GM12865 (cell line): ENCODE measurements at regions not wholly inside any gene's neighbourhood (a gene's known extent, or its start where the extent isn't known, plus 50 kb on each side); places are given as distances from the start of the nearest gene placed in this dataset.

Experiments
- DNase-seq: peaks from one replicate; pipeline ENCODE4 v3.0.0; 2010; ENCODE audit warnings: low read depth
- H3K4me3 ChIP-seq: 2 replicates; pipeline ENCODE4 v1.5.1; 2011; ENCODE audit warnings: mild to moderate bottlenecking, low read depth, low read length, control low read depth
- CTCF ChIP-seq: IDR thresholded peaks from 2 replicates; pipeline ENCODE4 v1.5.1; 2011; ENCODE audit warnings: low read length, control low read depth, low read depth, inconsistent platforms; ENCODE audit not compliant: insufficient read depth; ENCODE audit errors: missing control alignments

GRCh38 chr9:134487066-134487710, 154.4 kb upstream of the COL5A1 start:
- H3K4me3 ChIP-seq: no peak overlapping the region
- no peak for DNase-seq
- TF ChIP-seq CTCF: no peak

- no peak for TF ChIP-seq CTCF
- no peak overlapping the region for H3K4me3 ChIP-seq
- DNase-seq: no peak
Measured at GRCh38 chr9:134488331-134489280, 153.0 kb upstream of the COL5A1 start.

- DNase-seq: no peak
- no peak for TF ChIP-seq CTCF
- no peak overlapping the region for H3K4me3 ChIP-seq
Measured at GRCh38 chr9:134489621-134490408, 151.8 kb upstream of the COL5A1 start.

DNA sequence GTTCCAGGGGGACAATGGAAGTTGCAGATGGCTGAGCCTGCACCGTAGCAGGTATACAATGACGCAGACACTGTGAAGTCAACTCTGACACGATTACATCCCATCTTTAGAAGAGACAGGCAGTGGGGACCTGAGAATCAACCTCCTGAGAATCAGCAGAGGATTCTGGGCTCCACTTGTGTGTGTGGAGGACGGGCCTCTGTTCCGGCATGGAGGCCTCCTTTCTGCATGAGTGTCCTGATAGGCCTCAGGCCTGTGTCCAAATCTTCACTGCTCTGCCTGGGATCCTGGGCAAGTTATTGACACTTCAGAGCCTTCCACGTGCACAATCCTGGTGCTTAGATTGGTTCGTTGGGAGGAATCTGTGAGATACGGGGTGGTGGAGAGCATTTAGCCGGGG, 151.2 kb upstream of the COL5A1 start:
- TF ChIP-seq CTCF: no peak
- no peak overlapping the region for H3K4me3 ChIP-seq

DNA sequence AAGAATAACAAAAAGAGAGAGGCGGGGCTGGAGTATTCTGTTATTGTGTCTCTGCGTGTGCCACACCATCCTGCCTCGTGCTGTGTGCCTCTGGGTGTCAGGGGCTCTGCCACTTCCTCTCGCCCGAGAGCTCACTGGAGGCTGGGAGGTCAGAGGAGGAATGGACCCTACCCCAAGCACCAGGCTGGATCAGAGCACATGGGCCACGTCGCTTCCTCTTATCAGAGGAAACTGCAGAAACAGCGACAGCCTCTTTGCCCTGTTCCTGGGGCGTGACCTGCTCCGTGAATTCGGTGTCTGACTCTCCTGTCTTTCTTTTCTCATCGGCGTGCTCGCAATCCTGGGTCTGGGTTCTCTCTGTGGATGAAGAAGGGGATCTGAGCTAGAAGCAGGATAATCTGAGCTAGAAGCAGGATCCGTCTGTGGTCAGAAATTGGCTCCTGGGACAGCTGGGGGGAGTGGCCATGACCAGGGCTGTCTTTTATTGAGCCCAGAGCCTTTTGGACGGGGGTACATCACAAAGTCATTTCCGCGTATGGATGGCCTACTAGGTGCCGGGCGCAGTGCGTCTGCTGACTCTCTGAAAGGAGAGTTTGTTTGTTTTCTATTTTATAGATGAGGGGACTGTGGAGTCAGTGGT, 150.3 kb upstream of the COL5A1 start:
- no peak for DNase-seq
- no peak for TF ChIP-seq CTCF
- no peak overlapping the region for H3K4me3 ChIP-seq

More for the DNA sequence above, 151.2 kb upstream of the COL5A1 start:
- DNase-seq: no peak

DNA sequence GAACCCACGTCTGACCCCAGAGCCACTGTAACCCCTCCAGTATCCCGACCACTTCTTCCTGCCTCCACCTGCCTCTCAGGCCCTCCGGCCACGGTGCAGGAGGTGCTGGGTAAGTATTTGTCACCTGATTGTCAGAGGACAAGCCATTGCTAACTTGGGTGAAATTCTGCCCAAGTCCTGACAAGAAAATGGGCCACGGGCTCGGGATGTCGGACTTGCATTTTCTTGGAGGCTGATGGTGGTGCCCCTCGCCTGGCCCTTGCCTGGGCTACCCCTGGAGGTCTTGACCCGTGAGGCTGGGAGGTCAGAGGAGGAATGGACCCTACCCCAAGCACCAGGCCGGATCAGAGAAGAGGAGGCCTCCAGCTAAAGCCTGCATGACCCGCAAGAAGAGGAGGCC, 149.7 kb upstream of the COL5A1 start:
- no peak for TF ChIP-seq CTCF
- DNase-seq: no peak
- H3K4me3 ChIP-seq: no peak overlapping the region
